ENCODE measurements at regions not wholly inside any gene's neighbourhood (a gene's known extent, or its start where the extent isn't known, plus 50 kb on each side); places are given as distances from the start of the nearest gene placed in this dataset.

- TF ChIP-seq EGR1 (IDR thresholded peaks at IDR 0.05; ENCODE audit: low read depth) (no peak), CTCF (IDR thresholded peaks at IDR 0.05 in 2 of 3, conservative IDR thresholded peaks at IDR 0.05 in 1 of 3; ENCODE audit: borderline replicate concordance in 1 of 3, insufficient read depth in 1 of 3, low read depth in 2 of 3, low read length in 2 of 3) (no peak), RAD21 (IDR thresholded peaks at IDR 0.05; ENCODE audit: low read depth) (no peak), TCF7L2 (IDR thresholded peaks at IDR 0.05; ENCODE audit: borderline replicate concordance, extremely low read depth, insufficient read depth, insufficient read length) (no peak), MAX (IDR thresholded peaks at IDR 0.05) (no peak), SRF (IDR thresholded peaks at IDR 0.05; ENCODE audit: low read depth) (no peak)
Measured at GRCh38 chrY:19541475-19542306, 202.8 kb downstream of the KDM5D start.
